C4-2B (cell line): ENCODE measurements at regions not wholly inside any gene's neighbourhood (a gene's known extent, or its start where the extent isn't known, plus 50 kb on each side); places are given as distances from the start of the nearest gene placed in this dataset.

ENCODE experiments used
- ZFX ChIP-seq: fragments of 450-650 bp; IDR thresholded peaks from 2 replicates; pipeline ENCODE4 v1.6.1; 2017
- TF ChIP-seq, protein P1 (sequence below): fragments of 450-650 bp; conservative IDR thresholded peaks from 2 replicates; pipeline ENCODE4 v1.5.1; 2017; ENCODE audit warnings: mild to moderate bottlenecking

DNA sequence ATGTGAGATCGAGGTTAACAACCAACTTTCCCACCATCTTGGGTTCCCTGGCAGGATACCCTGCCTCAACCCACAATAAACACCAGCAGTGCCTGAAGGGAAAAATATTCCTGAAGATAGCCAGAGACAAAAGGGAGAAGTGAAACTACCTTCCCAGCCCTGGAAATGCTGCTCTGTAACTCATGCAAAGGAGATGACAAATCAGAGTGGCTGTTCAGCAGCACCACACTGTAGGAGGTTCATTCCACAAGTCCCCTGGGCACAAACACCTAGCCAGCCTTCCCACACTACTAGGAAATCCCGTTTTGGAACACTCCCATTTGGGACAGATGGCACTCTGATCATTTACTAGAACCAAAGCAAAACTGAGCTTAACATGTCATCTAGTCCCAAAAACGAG, 190.7 kb upstream of the RBBP8 start:
- TF ChIP-seq, protein P1, sequence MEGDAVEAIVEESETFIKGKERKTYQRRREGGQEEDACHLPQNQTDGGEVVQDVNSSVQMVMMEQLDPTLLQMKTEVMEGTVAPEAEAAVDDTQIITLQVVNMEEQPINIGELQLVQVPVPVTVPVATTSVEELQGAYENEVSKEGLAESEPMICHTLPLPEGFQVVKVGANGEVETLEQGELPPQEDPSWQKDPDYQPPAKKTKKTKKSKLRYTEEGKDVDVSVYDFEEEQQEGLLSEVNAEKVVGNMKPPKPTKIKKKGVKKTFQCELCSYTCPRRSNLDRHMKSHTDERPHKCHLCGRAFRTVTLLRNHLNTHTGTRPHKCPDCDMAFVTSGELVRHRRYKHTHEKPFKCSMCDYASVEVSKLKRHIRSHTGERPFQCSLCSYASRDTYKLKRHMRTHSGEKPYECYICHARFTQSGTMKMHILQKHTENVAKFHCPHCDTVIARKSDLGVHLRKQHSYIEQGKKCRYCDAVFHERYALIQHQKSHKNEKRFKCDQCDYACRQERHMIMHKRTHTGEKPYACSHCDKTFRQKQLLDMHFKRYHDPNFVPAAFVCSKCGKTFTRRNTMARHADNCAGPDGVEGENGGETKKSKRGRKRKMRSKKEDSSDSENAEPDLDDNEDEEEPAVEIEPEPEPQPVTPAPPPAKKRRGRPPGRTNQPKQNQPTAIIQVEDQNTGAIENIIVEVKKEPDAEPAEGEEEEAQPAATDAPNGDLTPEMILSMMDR, result no peak
- TF ChIP-seq ZFX, result no peak
